ENCODE measurements at regions not wholly inside any gene's neighbourhood (a gene's known extent, or its start where the extent isn't known, plus 50 kb on each side); places are given as distances from the start of the nearest gene placed in this dataset.
"Not testable (repeated sequence)": the region's sequence is repeated elsewhere in the genome, so short reads cannot be mapped to it uniquely, and the experiment has no call there.

- TF ChIP-seq EZH2 (IDR thresholded peaks at IDR 0.05); POLR2AphosphoS5 (IDR thresholded peaks at IDR 0.05; ENCODE audit: borderline replicate concordance, low read depth, low read length); FOXP2 (optimal IDR thresholded peaks at IDR 0.05; ENCODE audit: control extremely low read depth, extremely low read length, insufficient read depth): not testable (repeated sequence)
Observed at GRCh38 chr11:3564383-3564782, 77.4 kb downstream of the ART5 start.
